ENCODE measurements at regions not wholly inside any gene's neighbourhood (a gene's known extent, or its start where the extent isn't known, plus 50 kb on each side); places are given as distances from the start of the nearest gene placed in this dataset. TPM values are rescaled to one million over a fixed set of nuclear protein-coding genes. Genes with fewer than 3 reads are reported as not detected.
"Not testable (repeated sequence)": the region's sequence is repeated elsewhere in the genome, so short reads cannot be mapped to it uniquely, and the experiment has no call there.

DNA sequence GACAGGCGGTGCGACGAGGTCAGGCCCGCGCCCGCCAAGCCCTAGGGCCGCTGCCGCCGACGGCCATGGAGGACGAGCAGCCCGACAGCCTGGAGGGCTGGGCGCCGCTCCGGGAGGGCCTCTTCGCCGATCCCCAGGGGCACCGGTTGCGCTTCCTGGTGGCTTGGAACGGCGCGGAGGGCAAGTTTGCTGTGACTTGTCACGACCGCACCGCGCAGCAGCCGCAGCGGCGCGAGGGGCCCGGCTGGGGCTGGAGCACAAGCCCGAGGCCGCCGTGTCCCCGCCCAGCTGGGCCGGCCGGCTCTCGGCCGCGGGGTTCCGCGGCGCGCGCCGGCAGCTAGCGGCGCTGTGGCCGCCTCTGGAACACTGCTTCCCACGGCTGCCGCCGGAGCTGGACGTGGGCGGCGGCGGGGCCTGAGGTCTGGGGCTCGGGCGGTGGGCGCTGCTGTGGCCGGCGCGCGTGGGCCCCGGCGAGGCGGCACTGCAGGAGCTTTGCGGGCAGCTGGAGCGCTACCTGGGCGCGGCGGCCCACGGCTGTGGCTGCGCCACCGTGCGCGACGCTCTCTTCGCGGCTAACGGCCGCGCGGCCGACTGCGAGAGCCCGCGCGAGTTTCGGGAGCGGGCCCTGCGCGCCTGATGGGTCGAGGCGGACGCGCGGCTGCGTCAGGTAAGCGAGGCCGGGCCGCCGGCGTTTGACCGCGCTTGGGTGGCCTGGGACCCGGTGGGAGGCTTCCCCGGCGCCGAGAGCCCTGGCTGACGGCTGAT lies 122.0 kb upstream of the NIPA1 start:
- peak; percentile 10 to 25 for DNase-seq (ENCODE audit: low spot score in 2 of 2)
- FAIRE-seq: not testable (repeated sequence)

- not testable (repeated sequence) for FAIRE-seq; DNase-seq (ENCODE audit: low spot score in 2 of 2)
These were observed 121.3 kb upstream of the NIPA1 start for GRCh38 chr15:22665059-22665702.

GRCh38 chr15:22665711-22666110 lies 120.7 kb upstream of the NIPA1 start:
- DNase-seq (ENCODE audit: low spot score in 2 of 2); FAIRE-seq: not testable (repeated sequence)

GRCh38 chr15:22684786-22685185 lies 101.7 kb upstream of the NIPA1 start:
- not testable (repeated sequence) for FAIRE-seq; DNase-seq (ENCODE audit: low spot score in 2 of 2)

GRCh38 chr15:22699881-22700280 lies 86.6 kb upstream of the NIPA1 start:
- FAIRE-seq: not testable (repeated sequence)

DNA sequence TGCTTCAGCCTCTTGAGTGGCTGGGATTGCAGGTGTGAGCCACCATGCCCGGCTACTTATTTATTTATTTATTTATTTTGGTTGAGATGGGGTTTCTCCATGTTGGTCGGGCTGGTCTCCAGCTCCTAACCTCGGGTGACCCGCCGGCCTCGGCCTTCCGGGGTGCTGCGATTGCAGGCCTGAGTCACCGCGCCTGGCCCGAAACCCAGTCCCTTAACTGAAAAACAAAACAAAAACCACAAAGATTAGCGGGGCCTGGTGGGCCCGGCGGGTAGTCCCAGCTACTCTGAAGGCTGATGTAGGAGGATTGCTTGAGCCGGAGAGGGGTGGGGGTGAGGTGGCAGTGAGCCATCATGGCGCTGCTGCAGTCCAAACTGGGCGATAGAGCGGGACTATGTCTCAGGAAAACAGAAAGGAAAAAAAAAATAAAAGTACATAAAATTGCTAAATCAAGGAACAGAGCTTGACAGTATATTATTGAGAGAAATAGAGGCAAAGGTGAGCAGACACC lies 75.6 kb upstream of the NIPA1 start:
- not testable (repeated sequence) for FAIRE-seq; DNase-seq (ENCODE audit: low spot score in 2 of 2)

More at GRCh38 chr15:22699881-22700280, 86.6 kb upstream of the NIPA1 start:
- not testable (repeated sequence) for DNase-seq (ENCODE audit: low spot score in 2 of 2)

- not testable (repeated sequence) for FAIRE-seq; DNase-seq (ENCODE audit: low spot score in 2 of 2)
These were observed 72.5 kb upstream of the NIPA1 start for GRCh38 chr15:22713933-22714332.

DNA sequence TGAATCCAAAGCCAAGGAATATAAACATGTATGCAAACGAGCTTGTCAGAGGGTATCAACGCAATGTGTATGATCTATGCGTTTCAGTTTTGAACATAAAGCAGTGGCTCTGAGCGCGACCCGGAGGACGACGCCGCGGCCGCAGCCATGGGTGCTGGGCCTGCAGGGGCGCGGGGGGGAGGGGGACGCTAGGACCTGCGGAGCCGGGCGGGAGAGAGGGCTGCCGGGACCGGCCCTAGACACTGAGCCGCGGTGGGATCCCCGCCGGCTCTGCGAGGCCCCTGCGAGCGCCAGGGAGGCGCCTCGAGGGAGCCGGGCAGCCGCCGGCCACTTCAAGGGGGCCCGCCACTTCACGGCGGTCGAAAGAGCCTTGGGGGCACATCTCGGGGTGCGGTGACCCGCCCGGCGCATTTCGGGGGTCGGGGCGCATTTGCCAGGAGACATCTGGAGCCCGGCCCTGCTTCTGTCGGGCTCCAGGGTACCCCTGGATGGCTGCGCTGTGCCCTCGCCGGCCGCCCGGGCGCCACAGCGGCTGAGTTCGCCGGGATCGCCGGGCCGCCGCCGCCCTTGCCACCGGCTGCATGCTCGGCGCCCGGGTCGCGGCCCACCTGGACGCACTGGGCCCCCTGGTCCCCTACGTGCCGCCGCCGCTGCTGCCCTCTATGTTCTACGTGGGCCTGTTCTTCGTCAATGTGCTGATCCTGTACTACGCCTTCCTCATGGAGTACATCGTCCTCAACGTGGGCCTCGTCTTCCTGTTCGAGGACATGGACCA lies 71.9 kb upstream of the NIPA1 start:
- not testable (repeated sequence) for DNase-seq (ENCODE audit: low spot score in 2 of 2); FAIRE-seq

GRCh38 chr15:22715133-22715845 lies 71.2 kb upstream of the NIPA1 start:
- not testable (repeated sequence) for DNase-seq (ENCODE audit: low spot score in 2 of 2); FAIRE-seq

- not testable (repeated sequence) for FAIRE-seq; DNase-seq (ENCODE audit: low spot score in 2 of 2)
These were observed 66.5 kb upstream of the NIPA1 start for GRCh38 chr15:22719980-22720379.

- not testable (repeated sequence) for DNase-seq (ENCODE audit: low spot score in 2 of 2)
These were observed 60.3 kb upstream of the NIPA1 start for GRCh38 chr15:22726104-22726503.

GRCh38 chr15:22735067-22735466 lies 51.4 kb upstream of the NIPA1 start:
- not testable (repeated sequence) for DNase-seq (ENCODE audit: low spot score in 2 of 2); FAIRE-seq

More at GRCh38 chr15:22726104-22726503, 60.3 kb upstream of the NIPA1 start:
- FAIRE-seq: not testable (repeated sequence)

GRCh38 chr15:22735781-22736180 lies 50.7 kb upstream of the NIPA1 start:
- no peak for DNase-seq (ENCODE audit: low spot score in 2 of 2)
- no peak for FAIRE-seq

DNA sequence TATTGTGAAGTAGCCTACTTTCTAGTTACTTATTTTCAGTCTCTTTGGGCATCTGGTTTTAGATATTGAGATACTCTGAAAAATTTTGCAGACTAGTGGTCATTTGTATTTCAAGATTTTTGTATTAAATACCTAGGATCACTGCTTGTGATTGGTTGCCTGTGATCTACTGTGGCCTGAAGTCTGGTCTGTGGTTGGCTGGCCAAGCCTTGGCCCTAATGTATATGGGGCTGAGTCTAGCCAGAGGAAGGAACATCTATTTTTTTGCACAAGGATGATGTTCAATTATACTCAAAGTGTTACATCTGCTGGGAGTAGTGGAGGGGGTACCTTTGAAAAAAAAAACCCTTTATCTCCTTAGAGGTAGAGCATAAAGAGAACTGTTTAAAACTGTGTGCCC lies 50.2 kb upstream of the NIPA1 start:
- not testable (repeated sequence) for FAIRE-seq; DNase-seq (ENCODE audit: low spot score in 2 of 2)

Small RNA genes in the stretch of these regions (small RNA-seq; reads per million reads assigned to genes)
- gene AC138649.4 (not detected), gene RN7SL495P (not detected)
